ENCODE measurements at regions not wholly inside any gene's neighbourhood (a gene's known extent, or its start where the extent isn't known, plus 50 kb on each side); places are given as distances from the start of the nearest gene placed in this dataset.

DNA sequence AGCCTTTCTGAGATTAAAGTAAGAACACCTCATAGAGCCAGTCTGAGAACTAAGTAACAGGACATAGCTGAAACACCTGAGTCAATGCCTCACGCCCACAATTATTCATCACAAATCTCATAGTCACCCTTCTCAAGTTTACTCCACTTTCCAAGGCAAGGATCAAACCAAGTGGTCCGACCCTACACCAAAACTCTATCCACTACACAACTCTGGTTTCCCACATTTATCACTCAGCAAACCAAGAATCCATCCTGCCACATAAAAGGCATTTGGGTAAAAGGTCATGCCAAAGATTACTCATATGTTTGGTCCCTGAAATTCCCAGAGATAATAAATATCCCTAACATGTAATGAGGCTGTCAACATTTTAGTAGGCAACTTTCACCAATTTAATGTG is 144.1 kb downstream of the RPAP3 start:
- DNase-seq (ENCODE audit: low spot score) (peak; percentile 29), FAIRE-seq (peak; percentile 27)

DNA sequence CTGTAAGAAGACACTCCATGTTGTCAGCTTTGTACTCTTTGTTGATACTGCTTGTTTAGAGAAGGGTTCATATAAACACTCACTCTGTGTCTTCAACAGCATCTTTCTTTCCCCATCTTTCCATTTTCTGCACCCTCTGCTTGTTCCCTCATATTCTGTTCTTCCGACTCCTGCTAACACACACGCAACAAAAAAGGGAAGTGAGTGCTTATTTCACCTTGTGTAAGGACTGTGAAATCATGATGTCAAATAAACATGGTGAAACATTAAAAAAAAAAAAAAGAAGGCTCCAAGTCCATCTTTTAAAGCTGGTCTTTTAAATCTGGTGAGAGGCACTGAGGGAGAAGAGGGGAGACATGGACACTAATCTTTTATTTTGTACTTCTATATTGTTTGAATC is 145.4 kb downstream of the RPAP3 start:
- no peak for DNase-seq (ENCODE audit: low spot score)

DNA sequence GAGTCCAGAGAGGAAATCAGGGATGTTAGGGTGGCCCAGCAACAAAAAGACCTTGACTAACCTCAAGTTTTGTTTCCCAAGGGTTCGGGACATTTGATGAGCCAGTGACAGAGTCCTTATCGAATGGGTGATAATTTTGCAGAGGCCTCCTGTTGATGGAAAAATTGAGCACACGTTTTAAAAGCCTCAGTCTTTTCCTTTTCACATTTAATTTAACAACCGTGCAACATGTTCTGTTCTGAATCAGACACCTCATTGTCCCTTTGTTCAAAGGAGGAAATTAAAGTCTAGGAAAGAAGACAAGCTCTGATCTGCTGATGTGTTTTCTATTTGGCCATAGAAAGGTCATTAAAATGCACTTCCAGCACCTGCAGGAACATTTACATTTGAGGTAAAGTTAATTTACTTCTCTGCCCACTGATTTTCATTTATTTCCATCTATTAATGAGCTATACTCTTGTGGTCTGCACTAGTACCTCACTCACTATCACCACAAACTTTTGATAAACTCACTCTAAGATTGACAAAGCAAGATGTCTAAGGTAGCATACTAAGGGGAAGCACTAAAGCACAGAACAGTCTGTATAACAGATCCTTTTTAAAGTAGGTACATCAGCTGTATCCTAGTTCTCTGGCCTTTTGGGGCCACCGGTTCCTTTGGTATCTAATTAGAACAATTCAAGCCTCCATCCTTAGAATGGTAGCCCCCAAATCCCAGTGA is 147.0 kb downstream of the RPAP3 start:
- FAIRE-seq (no peak), DNase-seq (ENCODE audit: low spot score) (no peak)

More for the DNA sequence above, 145.4 kb downstream of the RPAP3 start:
- no peak for FAIRE-seq

DNA sequence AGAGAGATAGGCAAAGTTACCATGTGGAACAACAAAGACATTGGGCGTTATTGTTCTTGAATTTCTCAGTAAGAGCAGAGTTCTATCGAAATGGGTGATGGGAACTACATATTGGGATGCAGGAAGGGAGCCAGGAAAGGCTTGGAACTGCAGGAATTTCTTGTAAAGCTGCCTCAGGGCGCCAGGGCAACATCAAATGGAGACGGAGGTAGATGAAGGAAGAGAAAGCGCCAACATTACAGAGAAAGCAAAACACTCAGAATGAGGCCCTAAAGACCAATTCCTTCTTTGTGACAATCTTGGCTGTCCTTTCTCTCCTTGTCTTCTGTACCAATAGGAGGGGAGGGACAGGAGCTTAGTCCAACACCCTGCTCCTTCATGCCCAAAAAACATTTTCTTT is 148.4 kb downstream of the RPAP3 start:
- DNase-seq (ENCODE audit: low spot score) (no peak), FAIRE-seq (no peak)

DNA sequence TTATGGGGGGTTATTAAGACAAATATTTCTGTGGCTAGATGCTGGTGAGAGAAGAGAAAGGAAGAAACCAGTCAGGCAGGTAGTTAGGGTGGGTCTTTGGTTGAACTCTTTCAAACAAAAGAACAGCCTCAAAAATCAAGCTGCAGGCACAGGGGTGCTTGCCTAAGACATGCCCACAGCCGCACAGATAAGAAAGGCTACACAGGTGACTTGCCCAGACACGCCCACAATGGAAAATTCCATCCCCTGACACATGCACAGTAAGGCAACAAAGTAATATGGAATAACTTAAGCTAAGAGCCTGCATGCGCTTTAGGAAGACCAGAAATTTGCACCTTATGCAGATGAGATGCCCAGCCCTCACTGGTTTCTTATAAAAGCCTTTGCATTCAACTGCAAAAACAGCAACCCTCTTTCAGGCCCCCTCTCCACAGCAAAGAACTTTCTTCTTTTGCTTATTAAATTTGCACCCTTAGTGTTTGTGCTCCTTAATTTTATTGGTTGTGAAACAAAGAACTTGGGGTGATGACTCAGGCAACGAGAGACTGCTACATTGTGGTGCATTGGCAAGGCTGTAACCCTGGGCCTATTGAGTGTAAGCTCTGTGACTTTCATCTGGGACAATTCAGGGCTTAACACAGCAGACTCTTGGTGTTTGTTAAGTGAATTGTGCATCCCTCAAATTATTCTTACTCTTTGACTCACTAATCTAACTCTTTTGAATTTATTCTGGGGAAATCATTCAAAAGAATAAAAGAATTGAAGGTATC is 149.4 kb downstream of the RPAP3 start:
- DNase-seq (ENCODE audit: low spot score) (no peak), FAIRE-seq (no peak)

DNA sequence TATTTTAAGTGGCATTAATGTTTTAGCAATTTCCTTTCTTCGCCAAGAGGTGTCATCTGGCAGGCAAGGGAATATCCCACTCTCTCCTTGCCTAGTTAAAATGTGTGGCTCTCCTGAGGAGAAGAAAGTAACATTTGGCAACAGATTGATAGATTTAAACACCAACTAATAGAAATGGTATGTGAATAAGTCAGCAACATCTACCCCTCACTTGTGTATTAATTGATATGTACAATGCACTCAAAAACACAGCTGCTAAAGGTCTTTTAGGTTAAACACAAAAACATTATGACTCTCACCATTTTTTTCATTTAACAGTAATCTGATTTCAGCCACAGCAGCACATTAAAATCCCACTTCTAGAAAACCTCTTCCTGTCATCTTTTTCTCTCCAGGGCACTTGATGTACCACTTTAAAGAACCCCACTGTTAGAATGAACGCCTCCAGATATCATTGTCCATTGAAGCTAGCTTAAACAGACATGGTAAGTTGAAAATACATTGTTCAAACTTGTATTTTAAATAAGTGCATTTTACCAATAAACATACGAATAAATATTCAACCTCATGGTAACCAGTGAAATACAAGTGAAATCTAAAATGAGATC is 151.7 kb downstream of the RPAP3 start:
- no peak for FAIRE-seq
- no peak for DNase-seq (ENCODE audit: low spot score)

DNA sequence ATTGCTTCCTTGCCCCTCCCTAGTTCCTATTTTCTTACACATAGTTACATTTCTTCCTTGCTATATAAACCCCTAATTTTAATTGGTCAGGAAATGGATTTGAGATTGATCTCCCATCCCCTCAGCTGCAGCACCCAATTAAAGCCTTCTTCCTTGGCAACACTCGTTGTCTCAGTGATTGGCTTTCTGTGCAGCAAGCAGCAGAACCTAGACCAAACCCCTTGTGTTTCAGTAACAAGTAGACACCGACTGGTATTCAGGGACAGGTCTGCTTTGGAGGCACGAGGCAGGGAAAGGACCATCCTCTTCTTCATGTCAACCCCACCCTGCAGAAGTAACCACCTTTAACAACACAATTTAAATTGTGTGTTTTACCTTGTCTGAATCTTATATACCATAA is 152.6 kb downstream of the RPAP3 start:
- DNase-seq (ENCODE audit: low spot score): no peak
- FAIRE-seq: no peak

DNA sequence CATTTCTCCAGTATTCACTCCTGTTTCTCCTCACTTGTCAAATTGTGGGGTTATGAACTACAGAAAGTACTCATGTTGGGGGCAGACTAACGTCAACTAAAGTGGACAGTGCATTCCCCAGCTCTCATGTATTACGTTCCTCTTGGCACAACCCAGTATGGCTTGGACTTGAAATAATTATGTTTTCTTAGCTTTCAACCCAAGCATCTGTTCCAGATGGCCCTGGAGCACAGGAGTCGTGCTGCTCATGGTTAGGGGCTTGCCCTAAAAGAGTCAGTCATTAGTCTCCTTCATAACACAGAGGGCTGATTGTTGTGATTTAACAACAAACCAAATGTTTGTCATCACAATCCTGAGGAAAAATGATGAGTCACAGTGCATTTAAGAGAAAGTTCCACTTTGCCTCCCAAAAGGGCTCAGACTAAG is 154.4 kb downstream of the RPAP3 start:
- FAIRE-seq: no peak
- DNase-seq (ENCODE audit: low spot score): peak; percentile 23

DNA sequence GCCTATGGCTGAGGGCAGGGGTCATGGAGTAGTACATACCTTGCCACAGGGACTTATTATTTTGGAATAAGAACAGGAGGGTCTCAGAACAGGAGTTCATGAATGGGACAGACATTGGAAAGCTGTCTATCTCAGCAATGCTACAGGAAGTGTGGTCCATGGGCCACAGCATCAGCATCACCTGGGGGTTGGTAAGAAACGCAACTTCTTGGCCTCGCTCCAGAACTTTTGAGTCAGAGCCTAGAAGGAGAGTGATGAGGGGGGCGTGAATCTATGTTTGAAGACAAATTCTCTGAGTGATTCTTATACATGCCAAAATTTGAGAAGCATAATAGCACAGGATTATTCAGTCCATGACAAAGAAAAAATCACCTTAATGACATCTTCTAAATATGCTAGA is 156.6 kb downstream of the RPAP3 start:
- FAIRE-seq: no peak
- no peak for DNase-seq (ENCODE audit: low spot score)

DNA sequence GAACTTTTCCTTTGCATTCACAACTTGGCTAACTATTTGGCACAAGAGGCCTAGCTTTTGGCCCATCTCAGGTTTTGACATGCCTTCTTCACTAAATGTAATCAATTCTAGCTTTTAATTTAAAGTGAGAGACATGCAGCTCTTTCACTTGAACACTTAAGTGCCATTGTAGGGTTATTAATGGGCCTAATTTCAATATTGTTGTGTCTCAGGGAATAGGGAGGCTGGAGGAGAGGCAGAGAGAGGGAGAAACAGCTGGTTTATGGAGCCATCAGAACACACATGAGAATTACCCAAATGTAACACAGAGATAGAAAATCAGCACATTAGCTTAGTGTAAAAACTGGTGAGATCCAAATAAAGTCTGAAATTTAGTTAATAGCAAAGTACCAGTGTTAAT is 157.4 kb downstream of the RPAP3 start:
- DNase-seq (ENCODE audit: low spot score): no peak
- no peak for FAIRE-seq

DNA sequence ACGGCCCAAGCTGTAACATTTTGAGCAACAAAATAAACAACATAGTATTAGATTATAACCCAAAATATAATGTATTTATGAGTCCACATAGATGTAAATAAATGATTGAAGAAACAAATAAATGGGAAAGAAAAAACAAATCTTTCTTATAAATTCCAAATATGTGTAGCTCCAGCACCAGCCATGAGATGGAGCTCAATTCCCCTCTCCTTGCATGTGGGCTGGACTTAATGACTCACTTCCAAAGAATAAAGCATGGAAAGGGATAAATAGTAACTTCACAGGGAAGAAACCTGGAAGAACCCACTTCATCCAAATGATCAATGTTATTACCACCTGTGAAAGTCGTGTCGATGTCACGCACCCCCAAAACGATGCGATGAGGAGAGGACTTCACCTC is 158.8 kb downstream of the RPAP3 start:
- DNase-seq (ENCODE audit: low spot score) (peak; percentile 37), FAIRE-seq (no peak)

DNA sequence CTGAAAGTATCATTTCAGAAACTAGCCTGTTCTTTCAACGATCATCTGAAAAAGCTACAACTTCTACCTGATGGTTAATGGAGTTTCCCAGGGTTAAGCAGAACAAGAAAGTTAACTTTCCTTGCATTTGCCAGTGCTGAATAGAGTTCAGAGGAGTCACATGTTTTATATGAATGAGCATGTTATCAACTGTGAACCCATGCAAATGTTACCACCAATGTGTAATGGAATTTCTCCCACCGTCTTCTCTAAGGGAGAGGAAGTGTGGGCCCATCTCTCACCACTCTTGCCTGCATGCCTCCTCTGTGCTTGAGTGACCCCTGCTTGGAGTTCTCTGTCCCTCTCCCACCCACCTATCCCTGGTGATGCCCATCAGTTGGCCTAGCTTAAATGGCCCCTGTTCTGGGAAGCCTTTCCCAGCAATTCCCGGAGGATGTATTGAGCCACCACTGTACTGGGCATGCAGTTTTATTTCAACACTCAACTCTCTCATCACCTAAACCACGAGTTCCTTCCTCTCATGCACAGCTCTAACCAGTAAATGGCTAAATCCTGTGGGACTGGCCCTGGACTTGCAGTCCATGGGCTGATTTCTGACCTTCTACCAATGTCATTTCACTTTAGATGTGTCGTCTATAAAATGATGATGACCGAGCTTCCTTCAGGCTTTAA is 159.8 kb downstream of the RPAP3 start:
- DNase-seq (ENCODE audit: low spot score): no peak
- no peak for FAIRE-seq

DNA sequence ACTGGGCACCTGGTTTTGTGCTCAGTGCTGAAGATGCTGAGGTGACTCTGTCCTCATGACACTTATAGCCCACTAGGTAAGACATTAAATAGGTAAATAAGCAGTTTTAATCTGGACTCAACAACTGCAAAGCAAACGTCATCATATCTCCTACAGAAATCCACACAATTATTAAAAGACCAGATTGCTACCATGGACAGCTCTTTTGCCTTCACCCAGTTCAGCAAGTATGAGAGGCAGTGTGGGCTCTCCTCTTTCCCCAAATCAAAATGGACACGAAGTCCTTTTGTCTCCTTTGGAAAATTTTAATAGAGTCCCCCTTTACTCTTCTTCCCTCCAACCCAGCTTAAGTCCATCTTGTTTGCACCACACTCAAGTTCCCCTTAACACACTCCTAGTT is 171.1 kb downstream of the RPAP3 start:
- FAIRE-seq: no peak

DNA sequence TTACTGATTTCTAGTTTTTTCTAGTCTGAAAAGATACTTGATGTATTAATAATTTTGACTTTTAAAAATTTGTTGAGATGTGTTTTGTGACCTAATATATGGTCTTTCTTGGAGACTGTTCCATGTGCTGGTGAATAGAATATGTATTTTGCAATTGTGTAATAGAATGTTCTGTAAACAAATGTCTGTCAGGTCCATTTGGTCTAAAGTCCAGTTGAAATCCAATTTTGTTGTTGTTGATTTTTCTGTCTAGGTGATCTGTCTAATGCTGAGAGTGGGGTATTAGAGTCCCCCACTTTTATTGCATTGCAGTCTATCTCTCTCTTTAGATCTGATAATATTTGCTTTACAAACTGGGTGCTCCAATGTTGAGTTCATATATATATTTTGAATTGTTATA is 175.8 kb downstream of the RPAP3 start:
- FAIRE-seq (no peak), DNase-seq (ENCODE audit: low spot score) (no peak)

More for the DNA sequence above, 171.1 kb downstream of the RPAP3 start:
- DNase-seq (ENCODE audit: low spot score): peak; percentile 25

DNA sequence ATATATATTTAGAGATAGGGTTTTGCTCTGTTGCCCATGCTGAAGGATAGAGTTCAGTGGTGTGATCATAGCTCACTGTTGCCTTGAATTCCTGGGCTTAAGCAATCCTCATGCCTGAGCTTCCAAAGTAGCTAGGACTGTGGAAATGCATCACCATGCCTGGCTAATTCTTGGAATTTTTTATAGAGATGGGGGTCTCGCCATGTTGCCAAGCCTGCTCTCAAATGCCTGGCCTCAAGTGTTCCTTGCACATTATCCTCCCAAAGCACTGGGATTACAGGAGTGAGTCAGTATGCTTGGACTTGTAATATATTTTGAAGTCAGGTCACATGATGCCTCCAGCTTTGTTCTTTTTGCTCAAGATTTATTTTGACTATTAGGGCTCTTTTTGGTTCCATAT is 178.0 kb downstream of the RPAP3 start:
- DNase-seq (ENCODE audit: low spot score) (no peak), FAIRE-seq (no peak)

DNA sequence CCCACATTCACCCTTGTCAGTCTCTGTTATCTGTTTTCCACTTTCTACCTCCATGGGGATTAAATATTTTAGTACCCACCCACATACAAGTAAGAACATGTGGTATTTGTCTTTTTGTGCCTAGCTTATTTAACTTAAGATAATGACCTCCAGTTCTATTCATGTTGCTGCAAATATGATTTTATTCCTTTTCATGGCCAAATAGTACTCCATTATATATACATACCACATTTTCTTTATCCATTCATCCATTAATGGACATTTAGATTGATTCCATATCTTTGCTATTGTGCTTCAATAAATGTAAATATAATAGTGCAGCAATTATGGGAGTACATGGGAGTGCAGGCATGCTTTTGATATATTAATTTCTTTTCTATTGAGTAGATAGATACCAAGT is 185.8 kb downstream of the RPAP3 start:
- FAIRE-seq (no peak), DNase-seq (ENCODE audit: low spot score) (no peak)

DNA sequence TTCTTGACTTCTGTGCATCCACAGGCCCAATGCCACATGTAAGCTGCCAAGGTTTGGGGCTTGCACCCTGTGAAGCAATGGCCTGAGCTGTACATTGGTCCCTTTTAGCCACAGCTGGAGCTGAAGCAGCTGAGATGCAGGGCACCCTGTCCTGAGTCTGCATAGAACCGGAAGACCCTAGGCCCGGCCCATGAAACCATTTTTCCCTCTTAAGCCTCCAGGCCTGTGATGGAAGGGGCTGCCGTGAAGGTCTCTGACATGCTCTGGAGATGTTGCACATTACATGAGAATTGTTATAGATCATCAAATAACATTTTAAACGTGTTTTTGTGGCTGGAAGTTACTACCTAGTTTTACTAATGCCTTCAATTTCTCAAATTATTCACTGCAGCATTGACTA is 188.7 kb downstream of the RPAP3 start:
- FAIRE-seq (no peak), DNase-seq (ENCODE audit: low spot score) (no peak)

DNA sequence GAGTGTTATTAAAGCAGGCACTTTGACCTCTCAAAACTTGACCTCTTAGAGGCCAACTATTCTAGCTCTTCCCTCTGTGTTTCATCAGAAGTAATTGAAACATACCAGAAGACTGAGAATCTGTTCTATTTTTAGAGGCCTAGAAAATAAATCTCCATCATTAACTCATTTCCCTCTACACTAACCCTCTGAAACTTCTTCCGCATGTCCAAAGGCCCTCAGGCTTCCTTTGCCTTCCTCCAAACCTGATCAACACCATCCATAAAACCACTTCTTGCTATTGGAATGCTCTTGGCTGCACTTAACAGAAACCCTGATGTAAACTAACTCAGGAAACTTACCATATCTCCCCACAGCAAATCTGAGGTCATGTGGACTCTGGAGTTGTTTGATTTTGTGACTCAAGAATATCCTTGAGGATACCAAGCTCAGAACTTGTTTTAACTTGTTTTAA is 196.4 kb downstream of the RPAP3 start:
- DNase-seq (ENCODE audit: low spot score) (no peak), FAIRE-seq (no peak)

DNA sequence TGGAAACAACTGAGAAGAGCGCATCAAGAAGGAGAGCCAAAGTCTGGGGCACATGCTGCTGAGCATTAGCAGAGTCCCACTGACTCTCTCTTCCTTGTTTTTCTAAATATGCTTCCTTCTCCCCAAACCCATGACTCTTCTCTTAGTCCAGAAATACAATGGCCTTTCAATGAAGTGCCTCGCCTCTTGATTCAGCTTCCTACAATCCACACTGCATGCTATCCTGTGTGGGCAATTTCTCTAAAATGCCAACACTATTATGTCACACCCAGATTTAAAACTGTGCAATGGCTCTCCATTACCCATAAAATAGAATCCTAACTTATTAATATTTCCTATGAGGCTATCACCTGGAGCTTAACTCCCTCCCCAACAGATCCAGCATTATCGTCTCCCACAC is 198.6 kb downstream of the RPAP3 start:
- FAIRE-seq: no peak
- no peak for DNase-seq (ENCODE audit: low spot score)

DNA sequence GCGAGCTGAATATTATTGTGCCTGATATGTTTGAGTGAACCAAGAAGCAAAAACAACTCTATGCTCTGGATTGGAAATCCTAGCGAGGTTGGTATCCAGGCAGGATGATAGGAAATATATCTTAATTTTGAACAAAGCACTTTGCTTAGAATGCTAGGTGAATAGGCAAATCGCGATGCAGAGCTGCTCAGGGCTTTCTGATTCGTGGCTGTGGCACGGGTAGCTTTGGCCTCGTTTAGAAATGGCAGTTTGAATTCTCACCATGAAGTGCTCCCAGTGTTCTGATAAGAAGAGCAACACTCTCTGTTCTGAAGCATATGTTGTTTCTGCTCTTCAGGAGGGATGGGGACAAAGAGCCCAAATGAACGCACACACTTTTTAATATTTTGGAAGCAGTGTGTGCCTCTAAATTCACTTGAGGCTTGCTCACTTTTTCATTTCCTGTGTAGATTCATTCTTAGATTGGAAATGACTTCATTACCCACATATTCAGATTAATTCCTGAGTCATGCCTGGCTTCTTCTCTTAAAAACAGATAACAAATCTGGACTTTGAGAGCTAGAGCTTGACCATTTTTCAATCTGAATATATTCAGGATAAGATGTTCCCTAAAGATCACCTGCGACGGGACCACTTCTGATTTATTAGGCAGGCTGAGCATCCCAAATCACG is 200.9 kb downstream of the RPAP3 start:
- peak; percentile 26 for DNase-seq (ENCODE audit: low spot score)
- no peak for FAIRE-seq

DNA sequence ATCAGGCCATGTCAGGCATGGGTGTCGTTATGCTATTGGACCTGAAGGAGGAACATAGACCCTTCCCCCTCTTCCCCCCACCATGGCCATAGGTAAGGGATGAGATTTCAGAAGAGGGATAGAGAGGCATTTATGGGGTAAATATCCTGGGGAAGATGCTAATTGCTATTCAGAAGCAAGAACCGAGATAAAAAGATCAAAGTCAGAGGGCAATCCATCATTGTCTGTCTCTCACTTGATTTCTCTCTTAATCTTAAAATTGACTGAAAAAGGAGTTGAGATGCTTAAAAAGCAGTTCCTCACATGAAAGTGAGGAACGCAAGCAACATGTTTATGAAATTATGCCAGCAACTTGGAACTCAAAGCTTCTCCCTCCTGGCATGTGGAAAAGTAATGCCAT is 212.0 kb downstream of the RPAP3 start:
- DNase-seq (ENCODE audit: low spot score) (no peak), FAIRE-seq (no peak)

Measured in urothelium cell line (cell line).